ENCODE measurements at regions not wholly inside any gene's neighbourhood (a gene's known extent, or its start where the extent isn't known, plus 50 kb on each side); places are given as distances from the start of the nearest gene placed in this dataset.

DNA sequence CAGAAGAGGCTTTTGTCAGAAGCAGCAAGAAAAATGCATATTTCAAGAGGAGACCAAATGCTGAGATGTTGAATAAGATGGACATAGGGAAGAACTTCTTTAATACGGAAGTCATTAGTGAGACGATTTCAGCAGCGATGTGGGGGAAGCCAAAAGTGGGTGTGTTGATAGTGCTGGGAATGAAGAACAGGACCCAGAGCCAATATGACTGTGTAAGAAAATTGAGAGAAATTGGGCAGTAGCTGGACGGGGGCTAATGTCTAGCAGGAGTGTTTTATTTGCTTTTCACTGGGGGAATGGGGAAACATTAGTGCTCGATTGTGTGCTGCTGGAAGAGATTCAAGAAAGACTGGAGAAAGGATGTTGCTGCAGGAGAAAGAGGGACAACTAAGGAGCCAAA is 788.7 kb upstream of the KLHL29 start:
- TF ChIP-seq ZNF274 (IDR thresholded peaks at IDR 0.05; ENCODE audit: low read depth, low read length): no peak
- no peak for TF ChIP-seq SUZ12 (IDR thresholded peaks at IDR 0.05; ENCODE audit: extremely low read depth, insufficient read depth, insufficient read length)
- no peak for TF ChIP-seq YY1 (IDR thresholded peaks at IDR 0.05; ENCODE audit: insufficient read depth, insufficient read length)
